ENCODE measurements at regions not wholly inside any gene's neighbourhood (a gene's known extent, or its start where the extent isn't known, plus 50 kb on each side); places are given as distances from the start of the nearest gene placed in this dataset.
"Not testable (repeated sequence)": the region's sequence is repeated elsewhere in the genome, so short reads cannot be mapped to it uniquely, and the experiment has no call there.

DNA sequence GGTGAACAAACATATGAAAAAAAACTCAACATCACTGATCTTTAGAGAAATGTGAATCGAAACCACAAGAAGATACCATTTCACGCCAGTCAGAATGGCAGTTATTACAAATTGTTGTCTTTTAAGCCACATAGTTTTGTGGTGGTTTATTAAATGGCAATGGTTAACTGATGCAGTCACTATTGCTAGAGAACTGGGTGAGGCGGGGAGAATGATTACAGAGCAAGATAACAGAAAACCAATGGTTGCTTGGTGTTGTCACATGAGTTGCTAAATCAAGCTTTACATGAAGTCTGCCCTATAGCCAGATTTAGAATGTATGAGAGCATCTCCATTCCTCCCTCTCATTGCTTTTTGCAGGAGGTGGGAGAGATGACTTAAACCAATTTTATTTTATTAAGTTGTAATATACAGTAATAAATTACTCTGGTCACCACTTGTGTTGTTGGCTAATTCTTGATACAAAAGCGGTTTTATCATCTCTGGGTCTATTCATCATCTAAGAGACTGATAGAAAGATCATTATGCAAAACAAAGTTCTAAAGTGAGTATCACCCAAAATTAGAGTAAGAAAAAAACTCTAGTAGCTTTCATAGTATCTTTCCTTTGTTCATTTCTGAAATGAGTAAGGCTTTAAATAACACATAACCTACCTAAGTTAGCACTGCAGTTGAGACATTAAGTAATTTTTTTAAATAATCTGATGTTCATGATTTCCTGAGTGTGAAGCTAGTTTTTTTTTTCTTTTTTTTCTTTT is 859.5 kb downstream of the STIM2 start:
- DNase-seq (ENCODE audit: low read depth in 2 of 2): no peak

DNA sequence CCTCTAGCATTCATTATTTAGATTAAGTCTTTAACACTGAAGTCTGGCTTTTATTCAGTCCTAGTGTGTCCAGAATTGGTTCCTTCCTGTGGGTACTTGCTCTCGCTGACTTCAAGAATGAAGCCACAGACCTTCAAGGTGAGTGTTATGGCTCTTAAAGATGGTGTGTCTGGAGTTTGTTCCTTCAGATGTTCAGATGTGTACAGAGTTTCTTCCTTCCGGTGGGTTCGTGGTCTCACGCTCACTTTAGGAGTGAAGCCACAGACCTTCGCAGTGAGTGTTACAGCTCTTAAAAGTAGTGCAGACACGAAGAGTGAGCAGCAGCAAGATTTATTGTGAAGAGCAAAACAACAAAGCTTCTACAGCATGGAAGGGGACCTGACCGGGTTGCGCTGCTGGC is 860.6 kb downstream of the STIM2 start:
- no peak for DNase-seq (ENCODE audit: low read depth in 2 of 2)

DNA sequence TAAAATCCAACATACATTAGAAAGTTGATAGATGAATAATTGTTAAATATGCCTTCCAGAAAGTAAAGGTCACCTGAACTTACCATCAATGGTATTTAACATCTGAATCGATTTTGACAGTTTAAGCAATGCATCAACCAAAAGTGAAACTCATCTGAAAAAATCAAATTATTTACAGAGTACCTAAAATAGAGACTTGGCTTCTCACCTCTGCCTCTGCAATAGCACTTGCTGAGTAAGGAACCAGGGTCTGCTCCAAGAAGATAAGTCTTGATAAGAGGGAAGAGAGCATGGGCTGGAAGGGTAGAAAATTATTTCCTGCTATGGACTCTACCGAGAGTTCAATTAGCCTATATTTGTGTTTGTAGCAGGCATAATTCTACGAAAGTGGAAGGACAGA is 868.3 kb downstream of the STIM2 start:
- no peak for DNase-seq (ENCODE audit: low read depth in 2 of 2)

DNA sequence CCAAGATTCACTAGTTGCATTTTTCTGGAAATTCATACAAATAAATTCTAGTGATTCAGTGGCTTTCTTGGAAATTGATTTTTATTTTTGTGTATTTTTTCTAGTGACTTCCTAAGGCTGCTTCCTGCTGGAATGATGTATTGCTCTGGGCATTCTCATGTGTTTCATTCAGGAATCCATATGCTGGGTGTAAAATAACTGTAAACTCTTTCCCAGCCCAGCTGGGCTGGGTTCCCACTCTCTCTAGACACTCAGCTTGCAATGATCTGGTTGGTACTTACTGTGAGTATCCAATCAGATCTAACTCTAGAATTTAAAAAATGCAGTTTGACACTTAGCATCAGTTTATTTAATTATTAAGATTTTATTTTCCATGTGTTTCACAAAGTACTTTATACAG is 882.2 kb downstream of the STIM2 start:
- DNase-seq (ENCODE audit: low read depth in 2 of 2): no peak

DNA sequence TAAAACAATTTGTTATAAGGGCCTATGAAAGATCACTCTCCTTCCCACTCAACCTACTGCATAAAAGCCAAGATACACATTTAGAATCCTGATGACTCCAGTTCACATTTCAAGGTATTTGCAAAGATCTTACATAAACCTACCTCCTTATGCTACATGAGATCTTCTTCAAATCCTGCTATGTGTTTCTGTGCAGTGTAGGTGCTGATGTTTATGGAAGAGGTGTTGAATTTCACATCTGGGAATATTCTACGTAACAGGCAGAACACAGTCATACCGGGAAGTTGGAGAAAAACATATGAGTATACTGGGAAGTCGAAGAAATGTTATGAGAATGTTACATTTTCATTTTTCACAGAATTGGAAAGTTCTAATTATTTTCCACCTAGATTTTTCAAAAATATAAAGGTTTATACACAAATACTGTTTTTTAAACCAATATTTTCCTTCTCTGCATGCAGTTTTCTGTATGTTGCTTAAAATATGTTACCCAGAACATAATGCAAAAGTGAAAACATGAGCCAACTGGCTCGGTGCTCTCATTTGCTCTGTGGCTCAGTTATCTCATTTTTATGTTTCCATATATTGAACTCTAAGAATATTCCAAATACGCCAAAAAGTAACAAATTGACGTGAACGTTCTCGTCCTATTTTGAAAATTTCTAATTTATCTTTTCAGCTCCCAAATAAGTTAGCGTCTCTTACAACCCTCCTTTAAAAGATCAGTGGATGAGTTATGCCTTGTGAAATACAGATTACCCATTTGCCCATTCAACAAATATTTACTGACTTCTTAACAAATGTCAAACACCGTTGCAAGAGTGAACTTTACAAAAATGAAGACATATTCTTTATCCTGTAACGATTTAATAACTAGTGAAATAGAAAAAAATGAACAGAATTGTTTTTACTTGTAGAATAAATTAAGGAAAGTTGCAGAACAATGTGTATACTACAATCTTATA is 899.3 kb downstream of the STIM2 start:
- no peak for DNase-seq (ENCODE audit: low read depth in 2 of 2)

DNA sequence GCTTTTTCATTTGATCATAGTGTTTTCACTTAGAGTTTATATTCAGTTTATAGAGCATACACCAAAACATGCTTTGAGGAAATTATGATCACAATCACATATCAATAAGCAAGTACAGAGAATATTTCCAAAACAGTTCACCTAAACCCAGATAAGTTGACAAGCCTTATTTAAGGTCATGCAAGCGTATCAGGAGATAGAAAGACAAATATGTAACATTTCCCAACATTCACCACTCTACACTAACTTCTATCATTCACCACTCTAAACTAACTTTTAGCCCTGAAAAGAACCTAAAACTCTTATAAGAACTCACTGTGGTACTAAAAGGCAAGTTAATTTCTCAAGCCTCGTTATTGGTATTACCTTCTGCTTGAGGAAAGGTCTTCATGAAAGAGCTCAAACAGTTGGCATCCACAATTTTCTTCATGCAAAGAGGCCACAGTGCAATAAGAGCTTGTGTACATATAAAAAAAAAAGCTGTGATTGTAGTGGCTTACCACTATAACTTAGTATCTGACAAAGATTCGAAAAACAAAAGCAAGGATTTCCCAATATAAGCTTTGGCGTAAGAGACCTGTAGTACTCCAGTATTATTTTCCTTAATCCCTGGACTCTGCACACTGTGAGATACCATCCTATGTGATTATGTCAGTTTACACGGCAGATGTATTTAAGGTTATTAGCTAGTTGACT is 903.3 kb downstream of the STIM2 start:
- no peak for DNase-seq (ENCODE audit: low read depth in 2 of 2)

DNA sequence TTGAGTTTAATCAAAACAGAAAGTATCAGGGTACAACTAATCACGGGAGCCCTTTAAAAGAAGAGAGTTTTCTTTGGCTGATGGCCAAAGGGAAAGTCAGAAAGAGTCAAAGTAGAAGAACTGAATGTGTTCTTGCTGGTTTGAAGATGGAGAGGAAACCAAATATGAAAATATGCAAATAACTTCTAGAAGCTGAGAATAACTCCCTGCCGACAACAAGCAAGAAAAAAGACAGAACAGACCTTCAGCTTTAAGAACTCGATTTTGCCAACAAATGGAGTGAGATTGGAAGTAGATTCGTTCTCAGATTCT is 903.8 kb downstream of the STIM2 start:
- no peak for DNase-seq (ENCODE audit: low read depth in 2 of 2)

DNA sequence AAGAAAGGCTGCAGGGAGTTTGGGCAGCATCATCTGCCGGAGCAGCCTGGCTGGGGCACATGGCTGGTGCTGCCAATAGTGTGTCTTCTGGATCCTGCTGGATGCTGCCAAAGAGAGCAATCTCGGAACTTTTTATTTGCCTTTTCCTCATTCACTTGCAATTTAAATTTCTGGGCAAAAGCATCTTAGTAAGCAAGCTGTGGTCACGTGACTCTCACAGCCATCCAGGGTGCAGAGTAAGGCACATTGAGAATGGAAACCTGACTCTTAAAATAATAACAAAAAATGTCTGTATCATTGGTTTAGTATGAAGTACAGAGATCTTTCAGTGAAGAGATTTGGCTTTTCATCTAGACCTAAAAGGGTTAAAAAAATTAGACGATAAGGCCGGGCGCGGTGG is 910.3 kb downstream of the STIM2 start:
- DNase-seq (ENCODE audit: low read depth in 2 of 2): no peak

DNA sequence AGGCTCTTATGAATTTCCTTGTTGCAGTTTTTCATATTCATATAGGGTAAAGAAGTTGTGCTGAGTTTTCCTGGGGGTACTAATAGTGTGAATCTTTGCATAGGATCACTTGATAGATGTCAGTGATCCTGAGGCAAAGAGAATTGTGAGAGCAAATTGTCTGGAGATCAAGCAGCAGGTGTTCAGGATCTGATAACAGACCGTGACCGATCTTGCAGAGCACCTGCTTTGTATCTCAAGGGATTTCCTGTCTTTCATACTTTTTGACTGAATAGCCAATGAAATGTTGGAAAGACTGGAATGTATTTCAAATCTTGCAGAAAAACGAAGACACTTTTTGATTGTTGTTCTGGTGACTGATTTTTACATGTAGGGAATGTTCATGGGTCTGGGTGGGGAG is 914.5 kb downstream of the STIM2 start:
- no peak for DNase-seq (ENCODE audit: low read depth in 2 of 2)

DNA sequence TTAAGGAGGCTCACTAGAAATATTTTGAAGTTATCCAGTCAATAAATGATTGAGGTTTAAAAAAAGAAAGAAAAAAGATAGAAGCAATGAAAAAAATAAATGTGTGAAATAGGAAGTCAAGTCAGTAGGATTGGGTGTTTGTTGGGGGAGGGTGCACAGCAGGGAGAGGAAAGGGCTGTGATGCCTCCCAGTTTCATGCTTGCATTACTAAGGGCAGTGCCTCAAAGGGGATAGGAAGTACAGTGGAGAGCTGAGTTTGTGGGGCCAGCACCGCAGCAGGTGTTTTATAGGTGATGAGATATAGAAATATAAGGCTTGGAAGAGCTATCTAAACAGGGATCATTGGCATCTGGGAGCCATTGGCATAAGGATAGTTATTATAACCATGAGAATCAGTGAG is 919.2 kb downstream of the STIM2 start:
- no peak for DNase-seq (ENCODE audit: low read depth in 2 of 2)

DNA sequence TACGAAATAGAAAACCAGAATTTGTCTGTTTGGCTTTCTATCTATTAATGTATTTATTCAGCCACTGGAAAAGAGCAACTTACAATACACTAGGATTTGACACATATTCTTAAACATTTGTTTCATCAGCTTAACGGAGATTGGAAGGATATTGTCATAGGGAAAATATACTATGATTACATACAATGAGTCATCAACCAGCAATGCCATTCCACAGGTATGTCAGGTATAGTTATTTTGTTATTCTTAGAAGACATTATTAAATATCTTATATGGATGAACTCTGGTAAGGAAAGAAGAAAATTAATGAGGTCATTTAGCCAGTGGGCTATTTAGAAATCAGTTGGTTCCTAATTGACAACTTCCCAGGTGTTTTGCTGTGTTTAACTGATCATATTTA is 926.6 kb downstream of the STIM2 start:
- no peak for DNase-seq (ENCODE audit: low read depth in 2 of 2)

DNA sequence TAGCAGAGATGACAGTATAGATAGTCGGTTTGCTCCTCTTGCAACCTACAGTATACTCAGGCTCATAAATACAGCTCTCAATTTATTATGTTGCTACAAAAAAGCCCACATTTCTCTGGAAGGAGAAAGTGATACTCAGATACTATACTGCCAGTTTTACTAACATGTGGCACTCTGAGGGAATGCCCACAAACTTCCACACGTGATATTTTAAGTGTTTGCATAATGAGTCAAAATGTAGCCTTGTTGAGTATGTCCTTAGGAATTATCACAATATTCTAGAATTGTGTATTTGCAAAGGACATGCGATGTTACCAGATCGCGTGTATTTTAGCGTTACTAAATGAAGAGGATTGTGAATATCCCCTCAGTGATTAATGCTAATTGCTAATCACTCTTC is 929.1 kb downstream of the STIM2 start:
- DNase-seq (ENCODE audit: low read depth in 2 of 2): no peak

DNA sequence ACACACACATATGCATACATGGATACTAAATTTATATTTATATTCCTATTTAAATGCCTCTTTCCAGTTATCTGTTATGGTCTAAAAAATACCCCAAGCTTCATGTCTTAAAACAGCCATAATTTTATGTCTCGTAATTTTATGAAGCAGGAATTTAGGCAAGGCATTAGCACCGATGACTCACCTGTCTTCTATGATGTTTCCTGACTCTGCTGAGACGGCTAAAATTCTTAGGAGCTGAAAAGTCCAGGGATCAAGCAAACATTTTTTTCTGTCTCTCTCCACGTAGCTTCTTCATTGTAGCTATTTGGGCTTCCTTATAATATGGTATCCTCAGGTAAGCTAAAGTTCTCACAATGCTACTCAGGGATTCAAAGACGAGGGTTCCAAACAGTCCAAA is 930.3 kb downstream of the STIM2 start:
- DNase-seq (ENCODE audit: low read depth in 2 of 2): no peak

DNA sequence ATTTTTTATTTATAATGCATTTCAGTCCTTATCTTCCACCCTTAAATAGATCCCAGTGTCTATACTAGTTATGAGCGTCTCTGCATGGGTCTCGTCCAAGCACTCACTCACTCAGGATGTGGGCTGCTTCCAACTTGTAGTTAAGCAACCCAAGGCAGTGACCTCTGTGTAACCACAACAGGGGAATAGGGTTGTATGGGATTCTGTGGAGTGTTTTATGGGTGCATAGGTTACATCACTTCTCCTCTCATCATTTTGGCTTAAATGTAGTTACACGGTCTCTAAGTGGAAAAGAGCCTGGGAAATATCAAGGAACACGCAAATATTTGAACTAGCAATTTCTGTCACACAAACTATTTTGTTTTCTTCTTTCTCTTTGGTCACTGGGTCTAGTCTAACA is 931.0 kb downstream of the STIM2 start:
- no peak for DNase-seq (ENCODE audit: low read depth in 2 of 2)

DNA sequence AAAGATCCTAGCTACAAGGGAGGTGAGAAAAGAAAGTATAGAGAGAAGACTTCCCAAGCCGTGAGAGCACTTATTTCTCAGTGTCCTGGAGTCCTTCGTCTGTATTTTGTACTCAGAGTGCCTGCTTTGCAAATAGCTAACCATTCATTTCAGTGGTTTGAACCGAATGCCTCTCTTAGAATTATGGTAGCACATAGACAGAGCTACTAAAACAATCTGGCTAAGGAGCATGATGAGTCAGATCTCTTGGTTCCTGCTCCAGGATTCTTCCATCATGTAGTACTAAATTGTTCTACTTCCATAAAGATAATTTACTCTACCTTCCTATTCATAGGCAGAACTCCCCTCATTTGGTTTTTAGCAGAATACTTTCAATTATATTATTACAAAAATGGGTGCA is 946.6 kb downstream of the STIM2 start:
- no peak for DNase-seq (ENCODE audit: low read depth in 2 of 2)

DNA sequence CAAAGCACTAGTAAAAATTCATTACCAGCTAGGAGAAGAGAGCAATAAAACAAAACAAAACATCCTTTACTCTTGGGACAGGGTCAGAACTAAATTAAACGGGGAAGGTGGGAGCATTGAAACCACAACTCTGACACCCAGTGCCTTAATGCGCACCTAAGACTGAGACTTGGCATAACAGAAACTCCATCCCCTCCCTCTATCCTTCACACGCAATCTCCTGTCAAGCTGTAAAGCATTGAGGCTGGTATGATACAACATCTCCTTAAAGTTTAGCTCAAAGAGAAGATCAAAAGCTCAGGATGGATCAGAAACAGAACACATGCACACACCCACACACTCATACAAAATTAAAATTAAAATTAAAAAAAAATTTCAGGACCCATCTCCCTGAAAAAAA is 951.3 kb downstream of the STIM2 start:
- DNase-seq (ENCODE audit: low read depth in 2 of 2): no peak

DNA sequence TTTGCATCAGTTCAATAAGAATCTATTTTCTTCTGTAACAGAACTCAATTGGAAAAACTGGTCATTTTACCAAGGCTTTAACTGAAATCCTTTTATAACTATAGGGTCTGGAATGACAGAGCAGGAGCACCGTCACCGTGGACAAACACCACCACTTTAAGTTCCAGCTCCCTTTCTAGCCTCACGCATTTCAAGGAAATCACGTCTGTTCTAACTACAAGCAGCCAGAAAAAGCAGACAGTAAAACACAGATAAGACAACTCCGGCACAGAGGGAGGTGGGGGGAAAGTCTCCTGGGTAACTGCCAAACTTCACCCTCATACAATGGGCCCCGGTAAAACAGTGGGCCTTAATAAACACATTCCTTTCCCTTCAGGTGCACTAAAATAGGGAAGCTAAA is 952.6 kb downstream of the STIM2 start:
- not testable (repeated sequence) for DNase-seq (ENCODE audit: low read depth in 2 of 2)

DNA sequence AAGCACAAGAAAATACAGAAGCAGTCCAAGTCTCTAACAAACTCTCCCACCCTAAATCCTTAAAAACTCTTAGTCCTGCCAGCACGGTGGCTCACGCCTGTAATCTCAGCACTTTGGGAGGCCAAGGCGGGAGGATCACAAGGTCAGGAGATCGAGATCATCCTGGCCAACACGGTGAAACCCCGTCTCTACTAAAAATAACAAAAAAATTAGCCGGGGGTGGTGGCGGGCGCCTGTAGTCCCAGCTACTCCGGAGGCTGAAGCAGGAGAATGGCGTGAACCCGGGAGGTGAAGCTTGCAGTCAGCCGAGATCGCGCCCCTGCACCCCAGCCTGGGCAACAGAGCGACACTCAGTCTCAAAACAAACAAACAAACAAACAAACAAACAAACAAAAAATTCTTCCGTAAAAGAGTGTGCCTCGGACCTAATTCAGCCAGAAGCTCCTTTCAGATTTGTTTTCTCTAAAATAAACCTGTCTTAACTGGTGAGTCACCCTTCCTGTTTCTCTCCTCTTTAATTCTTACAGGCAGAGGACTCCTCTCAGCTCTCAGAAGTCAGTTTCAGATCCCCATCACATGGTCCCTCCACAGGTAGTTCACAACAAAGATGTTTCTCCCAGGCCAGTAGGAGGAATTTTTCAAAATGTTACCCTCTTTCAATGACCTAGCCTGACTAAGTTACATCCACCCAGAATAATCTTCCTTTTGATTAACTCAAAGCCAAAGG is 953.2 kb downstream of the STIM2 start:
- DNase-seq (ENCODE audit: low read depth in 2 of 2): not testable (repeated sequence)

DNA sequence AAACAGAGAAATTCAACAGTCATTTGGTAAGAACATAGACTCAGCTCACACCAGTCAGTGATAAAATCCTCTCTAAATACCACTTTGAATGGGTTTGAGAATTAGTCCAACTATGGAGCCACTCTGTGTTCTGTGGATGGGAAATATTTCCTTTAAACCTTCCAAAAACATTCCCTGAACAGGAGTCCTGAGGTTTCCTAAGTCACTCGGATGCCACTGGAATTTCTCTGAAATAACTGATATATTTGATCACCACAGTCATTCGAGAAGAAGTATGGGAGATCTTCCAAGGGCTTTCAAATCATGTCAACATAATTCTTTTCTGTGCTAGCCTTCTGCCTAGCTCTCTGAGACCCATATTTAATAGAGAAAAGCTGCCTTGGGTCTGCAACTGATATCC is 958.6 kb downstream of the STIM2 start:
- DNase-seq (ENCODE audit: low read depth in 2 of 2): no peak

DNA sequence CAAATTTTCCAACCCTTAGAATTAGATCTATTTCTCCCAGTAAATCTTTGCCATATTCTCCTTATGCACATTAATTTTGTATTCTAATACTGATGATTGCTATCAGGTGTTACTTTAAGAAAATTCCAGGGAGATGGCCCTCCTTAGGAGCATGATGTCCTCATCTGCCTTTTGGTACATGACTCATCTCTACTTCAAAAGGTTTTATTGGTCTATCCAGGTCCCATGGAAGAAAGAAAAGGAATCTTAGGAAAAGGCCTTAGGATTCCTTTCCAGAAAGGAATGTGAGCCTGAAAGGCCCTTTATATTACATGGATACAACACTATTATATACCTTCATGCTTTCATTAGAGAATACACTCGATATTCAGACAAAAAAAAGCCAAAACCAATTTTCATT is 968.2 kb downstream of the STIM2 start:
- no peak for DNase-seq (ENCODE audit: low read depth in 2 of 2)

DNA sequence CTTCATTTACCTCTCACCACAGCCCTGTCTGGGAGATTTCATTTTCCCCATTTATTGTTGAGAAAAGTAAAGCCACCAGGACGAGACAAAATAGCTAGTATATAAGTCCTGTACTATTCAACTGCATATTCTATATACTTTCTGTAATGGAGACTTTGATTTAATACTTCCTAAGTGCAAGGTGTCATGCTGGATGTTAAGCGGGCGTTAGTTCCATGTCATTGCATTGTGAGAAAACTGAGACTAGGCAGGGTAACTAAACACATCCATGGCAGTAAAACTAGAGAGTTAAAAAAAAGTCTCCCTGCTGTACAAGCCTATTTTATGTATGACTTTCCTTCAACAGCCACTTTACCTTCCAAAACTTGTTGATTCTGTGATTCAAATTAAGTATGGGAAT is 969.6 kb downstream of the STIM2 start:
- DNase-seq (ENCODE audit: low read depth in 2 of 2): no peak

DNA sequence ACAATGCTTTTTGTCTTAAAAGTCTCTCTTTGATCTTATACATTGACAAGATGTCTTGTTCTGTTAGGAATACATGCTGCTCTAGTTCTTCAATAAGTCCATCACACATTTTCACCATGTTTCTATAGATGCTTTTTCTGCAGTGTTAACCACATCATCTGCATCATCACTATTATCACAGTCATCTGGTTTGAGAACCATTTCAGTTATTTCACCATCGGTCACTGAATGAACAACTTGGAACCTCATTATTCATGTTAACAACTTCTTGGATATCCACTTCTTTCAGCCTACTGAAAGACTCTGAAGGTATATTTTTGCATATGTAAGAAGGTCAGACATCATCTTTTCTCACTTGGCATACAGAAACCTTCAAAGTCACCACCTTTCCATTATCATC is 975.2 kb downstream of the STIM2 start:
- no peak for DNase-seq (ENCODE audit: low read depth in 2 of 2)
